GM23248 (cell line): ENCODE measurements at regions not wholly inside any gene's neighbourhood (a gene's known extent, or its start where the extent isn't known, plus 50 kb on each side); places are given as distances from the start of the nearest gene placed in this dataset.

ENCODE experiments used
- EZH2 ChIP-seq: fragments of 200-600 bp; sonication (generic); IDR thresholded peaks from 2 replicates; pipeline ENCODE4 v1.6.1; 2018; ENCODE audit warnings: antibody characterized with exemption, mild to moderate bottlenecking; ENCODE audit not compliant: insufficient read depth, poor library complexity, severe bottlenecking
- EZH2phosphoT487 ChIP-seq: fragments of 200-600 bp; sonication (generic); IDR thresholded peaks from 2 replicates; pipeline ENCODE4 v1.6.1; 2018; ENCODE audit warnings: antibody characterized with exemption, moderate library complexity, mild to moderate bottlenecking, low read depth; ENCODE audit not compliant: insufficient read depth

GRCh38 chr4:13133700-13134099 is 350.4 kb downstream of the RAB28 start:
- TF ChIP-seq EZH2phosphoT487: no peak
- no peak for TF ChIP-seq EZH2
